DOHH2 (cell line): ENCODE measurements at regions not wholly inside any gene's neighbourhood (a gene's known extent, or its start where the extent isn't known, plus 50 kb on each side); places are given as distances from the start of the nearest gene placed in this dataset.

Experiments used
- H3F3A ChIP-seq: fragments of 200-600 bp; sonication (generic), shearing (Covaris generic); 2 replicates; pipeline ENCODE4 v1.6.0; 2016; ENCODE audit warnings: antibody characterized with exemption, mild to moderate bottlenecking; ENCODE audit not compliant: control insufficient read depth, insufficient read depth
- H3K27ac ChIP-seq: fragments of 200-600 bp; sonication (generic); 2 replicates; pipeline ENCODE4 v1.5.1; 2014; ENCODE audit warnings: low read depth, mild to moderate bottlenecking, low read length, moderate library complexity
- H3K27me3 ChIP-seq: fragments of 200-600 bp; sonication (generic); 2 replicates; pipeline ENCODE4 v1.6.1; 2014; ENCODE audit warnings: mild to moderate bottlenecking, low read length, mixed read lengths; ENCODE audit not compliant: control insufficient read depth
- H3K36me3 ChIP-seq: fragments of 200-600 bp; sonication (generic); 2 replicates; pipeline ENCODE4 v1.6.1; 2014; ENCODE audit warnings: mild to moderate bottlenecking, low read length, moderate library complexity, mixed read lengths; ENCODE audit not compliant: control insufficient read depth
- H3K4me1 ChIP-seq: fragments of 200-600 bp; sonication (generic); 2 replicates; pipeline ENCODE4 v1.6.1; 2014; ENCODE audit warnings: mild to moderate bottlenecking, low read length, mixed read lengths; ENCODE audit not compliant: control insufficient read depth
- H3K4me2 ChIP-seq: fragments of 200-600 bp; sonication (generic); 2 replicates; pipeline ENCODE4 v1.6.0; 2014; ENCODE audit warnings: mild to moderate bottlenecking, low read length, moderate library complexity
- H3K4me3 ChIP-seq: fragments of 200-600 bp; sonication (generic); 2 replicates; pipeline ENCODE4 v1.5.1; 2014; ENCODE audit warnings: mild to moderate bottlenecking, low read length, mixed read lengths
- H3K79me2 ChIP-seq: fragments of 200-600 bp; sonication (generic); 2 replicates; pipeline ENCODE4 v1.6.1; 2014; ENCODE audit warnings: mild to moderate bottlenecking, low read length, mixed read lengths; ENCODE audit not compliant: control insufficient read depth
- H3K9me2 ChIP-seq: fragments of 200-600 bp; sonication (generic); replicated peaks from 2 replicates; pipeline ENCODE4 v1.6.1; 2014; ENCODE audit warnings: mild to moderate bottlenecking, low read length, mixed read lengths; ENCODE audit not compliant: control insufficient read depth
- H3K9me3 ChIP-seq: fragments of 200-600 bp; sonication (generic); 2 replicates; pipeline ENCODE4 v1.6.1; 2014; ENCODE audit warnings: antibody characterized with exemption, low read length, mixed read lengths; ENCODE audit not compliant: control insufficient read depth, insufficient read depth
- H4K20me1 ChIP-seq: fragments of 200-600 bp; sonication (generic); 2 replicates; pipeline ENCODE4 v1.6.0; 2014; ENCODE audit warnings: low read depth, mild to moderate bottlenecking, antibody characterized with exemption, low read length, moderate library complexity; ENCODE audit not compliant: control insufficient read depth, insufficient read depth
- EZH2phosphoT487 ChIP-seq: fragments of 200-600 bp; sonication (generic); IDR thresholded peaks from 2 replicates; pipeline ENCODE4 v1.6.1; 2017; ENCODE audit warnings: borderline replicate concordance, mild to moderate bottlenecking, antibody characterized with exemption, low read length, moderate library complexity, mixed read lengths
- TF ChIP-seq, protein P1 (sequence below): fragments of 200-600 bp; sonication (generic); IDR thresholded peaks from one replicate; pipeline ENCODE4 v1.5.1; 2014; ENCODE audit warnings: antibody characterized with exemption, mild to moderate bottlenecking, low read depth, low read length; ENCODE audit not compliant: poor library complexity, severe bottlenecking

- no peaks in the 10 kb centered on the region for H4K20me1 ChIP-seq
- H3K27ac ChIP-seq = no peak overlapping the region
- H3F3A ChIP-seq = no peaks in the 10 kb centered on the region
- no peaks in the 10 kb centered on the region for H3K79me2 ChIP-seq
- no peaks in the 10 kb centered on the region for H3K4me1 ChIP-seq
- H3K27me3 ChIP-seq = no peaks in the 10 kb centered on the region
- no peaks in the 10 kb centered on the region for H3K36me3 ChIP-seq
- no peak overlapping the region for H3K4me3 ChIP-seq
- H3K4me2 ChIP-seq = no peak overlapping the region
- no peaks in the 10 kb centered on the region for H3K9me2 ChIP-seq
- no peaks in the 10 kb centered on the region for H3K9me3 ChIP-seq
- TF ChIP-seq, protein P1, sequence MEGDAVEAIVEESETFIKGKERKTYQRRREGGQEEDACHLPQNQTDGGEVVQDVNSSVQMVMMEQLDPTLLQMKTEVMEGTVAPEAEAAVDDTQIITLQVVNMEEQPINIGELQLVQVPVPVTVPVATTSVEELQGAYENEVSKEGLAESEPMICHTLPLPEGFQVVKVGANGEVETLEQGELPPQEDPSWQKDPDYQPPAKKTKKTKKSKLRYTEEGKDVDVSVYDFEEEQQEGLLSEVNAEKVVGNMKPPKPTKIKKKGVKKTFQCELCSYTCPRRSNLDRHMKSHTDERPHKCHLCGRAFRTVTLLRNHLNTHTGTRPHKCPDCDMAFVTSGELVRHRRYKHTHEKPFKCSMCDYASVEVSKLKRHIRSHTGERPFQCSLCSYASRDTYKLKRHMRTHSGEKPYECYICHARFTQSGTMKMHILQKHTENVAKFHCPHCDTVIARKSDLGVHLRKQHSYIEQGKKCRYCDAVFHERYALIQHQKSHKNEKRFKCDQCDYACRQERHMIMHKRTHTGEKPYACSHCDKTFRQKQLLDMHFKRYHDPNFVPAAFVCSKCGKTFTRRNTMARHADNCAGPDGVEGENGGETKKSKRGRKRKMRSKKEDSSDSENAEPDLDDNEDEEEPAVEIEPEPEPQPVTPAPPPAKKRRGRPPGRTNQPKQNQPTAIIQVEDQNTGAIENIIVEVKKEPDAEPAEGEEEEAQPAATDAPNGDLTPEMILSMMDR = no peak
Measured at GRCh38 chr7:49583440-49583839, 190.0 kb upstream of the VWC2 start.

DNA sequence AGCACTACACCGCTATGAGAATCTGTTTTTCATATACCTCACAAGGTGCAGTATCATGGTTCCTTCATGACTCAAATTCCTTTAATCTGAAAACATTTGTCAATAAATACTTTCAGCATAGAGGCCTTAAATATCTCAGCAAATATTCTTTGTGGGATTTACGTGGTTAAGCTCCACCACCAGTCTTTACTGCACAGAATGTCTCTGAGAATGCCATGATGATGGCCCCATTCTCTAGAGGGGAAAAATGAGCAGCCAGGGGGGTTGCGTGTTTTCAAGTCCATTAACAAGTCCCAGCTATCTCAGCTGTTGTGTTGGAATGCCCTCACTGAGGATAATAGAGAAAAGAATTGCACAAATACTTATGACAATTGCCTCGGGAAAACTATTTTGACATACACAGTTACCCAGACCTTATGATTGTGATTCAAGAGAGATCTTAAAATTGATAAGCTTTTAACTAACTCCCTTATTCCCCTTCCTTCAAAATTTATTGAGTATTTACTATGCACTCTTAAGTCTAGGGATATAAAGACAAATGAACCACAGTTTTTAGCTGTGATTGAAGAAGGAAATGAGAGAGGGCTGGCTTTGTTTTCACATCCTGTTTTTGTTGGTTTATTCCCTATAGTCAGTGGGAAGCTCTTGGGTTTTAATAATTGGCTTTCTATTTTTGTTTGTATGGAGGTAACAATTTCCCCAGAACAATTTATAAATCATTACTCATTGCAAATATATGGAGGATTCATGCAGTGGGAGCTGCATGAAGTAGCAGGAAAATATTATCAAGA is 176.5 kb upstream of the VWC2 start:
- H3K9me2 ChIP-seq = no peaks in the 10 kb centered on the region; the same call in 1 of the 2 replicates
- H3K79me2 ChIP-seq = no peaks in the 10 kb centered on the region
- H3K4me1 ChIP-seq = no peaks in the 10 kb centered on the region
- H3K27me3 ChIP-seq = no peaks in the 10 kb centered on the region
- no peaks in the 10 kb centered on the region for H3K9me3 ChIP-seq
- no peaks in the 10 kb centered on the region for H3F3A ChIP-seq
- no peak for TF ChIP-seq EZH2phosphoT487
- TF ChIP-seq, protein P1 = no peak
- H3K27ac ChIP-seq = no peak overlapping the region
- H3K36me3 ChIP-seq = no peaks in the 10 kb centered on the region
- no peak overlapping the region for H3K4me2 ChIP-seq
- no peak overlapping the region for H3K4me3 ChIP-seq
- H4K20me1 ChIP-seq = no peaks in the 10 kb centered on the region

- H3K4me2 ChIP-seq = no peak overlapping the region
- TF ChIP-seq EZH2phosphoT487 = no peak
- TF ChIP-seq, protein P1 = no peak
- no peak overlapping the region for H3K27ac ChIP-seq
- H3K4me1 ChIP-seq = no peaks in the 10 kb centered on the region
- H3K4me3 ChIP-seq = no peak overlapping the region
- no peaks in the 10 kb centered on the region for H3K79me2 ChIP-seq
- H3K27me3 ChIP-seq = no peaks in the 10 kb centered on the region
- no peaks in the 10 kb centered on the region for H3K36me3 ChIP-seq
- no peaks in the 10 kb centered on the region for H3K9me3 ChIP-seq
- no peaks in the 10 kb centered on the region; the same call in 1 of the 2 replicates for H3K9me2 ChIP-seq
- H3F3A ChIP-seq = no peaks in the 10 kb centered on the region
- H4K20me1 ChIP-seq = no peaks in the 10 kb centered on the region
Measured at GRCh38 chr7:49597805-49598204, 175.6 kb upstream of the VWC2 start.
